Fibroblast of lung (primary cell): ENCODE measurements at regions not wholly inside any gene's neighbourhood (a gene's known extent, or its start where the extent isn't known, plus 50 kb on each side); places are given as distances from the start of the nearest gene placed in this dataset.
A peak's percentile ranks its signal among the peaks of the same experiment; 100 is the strongest.

Experiments
- DNase-seq, 2 donors: peaks; one replicate each; pipeline versions ENCODE4 v3.0.0 to v3.0.0-alpha.2; 2010; ENCODE audit warnings: low read depth in 2 of 2
- H2AFZ ChIP-seq: 2 replicates; pipeline ENCODE4 v1.5.1; 2012; ENCODE audit warnings: low read length, control low read depth, inconsistent platforms
- H3K27ac ChIP-seq: 2 replicates; pipeline ENCODE4 v1.5.1; 2011; ENCODE audit warnings: low read length, control low read depth; ENCODE audit not compliant: insufficient read depth
- H3K27me3 ChIP-seq: 2 replicates; pipeline ENCODE4 v1.5.1; 2011; ENCODE audit warnings: mild to moderate bottlenecking, low read length; ENCODE audit not compliant: control insufficient read depth, insufficient read depth
- H3K36me3 ChIP-seq: 2 replicates; pipeline ENCODE4 v1.5.1; 2011; ENCODE audit warnings: low read length; ENCODE audit not compliant: control insufficient read depth, insufficient read depth
- H3K4me1 ChIP-seq: 2 replicates; pipeline ENCODE4 v1.5.1; 2011; ENCODE audit warnings: low read length; ENCODE audit not compliant: control insufficient read depth, insufficient read depth; ENCODE audit errors: extremely low read depth
- H3K4me2 ChIP-seq: 2 replicates; pipeline ENCODE4 v1.5.1; 2011; ENCODE audit warnings: low read length, control low read depth; ENCODE audit not compliant: insufficient read depth; ENCODE audit errors: extremely low read depth
- H3K4me3 ChIP-seq, 4 experiments: fragments of 200-600 bp in 1 of 4; sonication (generic) in 1 of 4; replicated peaks in 1 of 4; 2 replicates each; pipeline ENCODE4 v1.5.1; 2011 to 2016; ENCODE audit warnings: low read length in 4 of 4, low read depth in 3 of 4, mild to moderate bottlenecking in 3 of 4, control low read depth in 2 of 4, inconsistent platforms in 1 of 4, mixed read lengths in 1 of 4; ENCODE audit not compliant: insufficient read depth in 1 of 4; ENCODE audit errors: control extremely low read depth in 1 of 4
- H3K79me2 ChIP-seq: 2 replicates; pipeline ENCODE4 v1.5.1; 2012; ENCODE audit warnings: mild to moderate bottlenecking, low read length, inconsistent platforms; ENCODE audit not compliant: control insufficient read depth, insufficient read depth
- H3K9ac ChIP-seq: 2 replicates; pipeline ENCODE4 v1.5.1; 2011; ENCODE audit warnings: mild to moderate bottlenecking, low read length, control low read depth; ENCODE audit not compliant: insufficient read depth
- H3K9me3 ChIP-seq: 2 replicates; pipeline ENCODE4 v1.5.1; 2012; ENCODE audit warnings: low read depth, low read length; ENCODE audit not compliant: control insufficient read depth, insufficient read depth
- H4K20me1 ChIP-seq: 2 replicates; pipeline ENCODE4 v1.5.1; 2011; ENCODE audit warnings: low read length; ENCODE audit not compliant: control insufficient read depth, insufficient read depth; ENCODE audit errors: extremely low read depth
- EZH2 ChIP-seq: IDR thresholded peaks from 2 replicates; pipeline ENCODE4 v1.5.1; 2012; ENCODE audit warnings: low read length, control low read depth, mild to moderate bottlenecking; ENCODE audit errors: missing control alignments
- TF ChIP-seq, protein P1 (sequence below), 2 donors: IDR thresholded peaks in 1 of 2; conservative IDR thresholded peaks in 1 of 2; 1 replicate in 1 of 2; 2 replicates in 1 of 2; pipeline ENCODE4 v1.5.1; 2011 to 2012; ENCODE audit warnings: low read length in 2 of 2, control low read depth in 1 of 2, inconsistent platforms in 1 of 2, low read depth in 1 of 2, mild to moderate bottlenecking in 1 of 2

- no peak overlapping the region for H3K9ac ChIP-seq
- H3K4me2 ChIP-seq, result no peak overlapping the region
- no peak overlapping the region for H3K4me3 ChIP-seq
- H2AFZ ChIP-seq, result no peak overlapping the region
- H3K9me3 ChIP-seq, result no peaks in the 10 kb centered on the region
- H4K20me1 ChIP-seq, result no peaks in the 10 kb centered on the region
- no peaks in the 10 kb centered on the region for H3K79me2 ChIP-seq
- no peaks in the 10 kb centered on the region for H3K36me3 ChIP-seq
- no peak for DNase-seq
- TF ChIP-seq, protein P1, sequence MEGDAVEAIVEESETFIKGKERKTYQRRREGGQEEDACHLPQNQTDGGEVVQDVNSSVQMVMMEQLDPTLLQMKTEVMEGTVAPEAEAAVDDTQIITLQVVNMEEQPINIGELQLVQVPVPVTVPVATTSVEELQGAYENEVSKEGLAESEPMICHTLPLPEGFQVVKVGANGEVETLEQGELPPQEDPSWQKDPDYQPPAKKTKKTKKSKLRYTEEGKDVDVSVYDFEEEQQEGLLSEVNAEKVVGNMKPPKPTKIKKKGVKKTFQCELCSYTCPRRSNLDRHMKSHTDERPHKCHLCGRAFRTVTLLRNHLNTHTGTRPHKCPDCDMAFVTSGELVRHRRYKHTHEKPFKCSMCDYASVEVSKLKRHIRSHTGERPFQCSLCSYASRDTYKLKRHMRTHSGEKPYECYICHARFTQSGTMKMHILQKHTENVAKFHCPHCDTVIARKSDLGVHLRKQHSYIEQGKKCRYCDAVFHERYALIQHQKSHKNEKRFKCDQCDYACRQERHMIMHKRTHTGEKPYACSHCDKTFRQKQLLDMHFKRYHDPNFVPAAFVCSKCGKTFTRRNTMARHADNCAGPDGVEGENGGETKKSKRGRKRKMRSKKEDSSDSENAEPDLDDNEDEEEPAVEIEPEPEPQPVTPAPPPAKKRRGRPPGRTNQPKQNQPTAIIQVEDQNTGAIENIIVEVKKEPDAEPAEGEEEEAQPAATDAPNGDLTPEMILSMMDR (conservative IDR thresholded peaks at IDR 0.05 in 1 of 2, IDR thresholded peaks at IDR 0.05 in 1 of 2; ENCODE audit: low read depth in 1 of 2, low read length in 2 of 2), result no peak
- TF ChIP-seq EZH2, result no peak
- H3K4me1 ChIP-seq, result no peaks in the 10 kb centered on the region
- no peaks in the 10 kb centered on the region for H3K27me3 ChIP-seq
- H3K27ac ChIP-seq, result no peak overlapping the region
Observed at GRCh38 chrX:27086237-27086636, 376.9 kb downstream of the PPP4R3C start.

DNA sequence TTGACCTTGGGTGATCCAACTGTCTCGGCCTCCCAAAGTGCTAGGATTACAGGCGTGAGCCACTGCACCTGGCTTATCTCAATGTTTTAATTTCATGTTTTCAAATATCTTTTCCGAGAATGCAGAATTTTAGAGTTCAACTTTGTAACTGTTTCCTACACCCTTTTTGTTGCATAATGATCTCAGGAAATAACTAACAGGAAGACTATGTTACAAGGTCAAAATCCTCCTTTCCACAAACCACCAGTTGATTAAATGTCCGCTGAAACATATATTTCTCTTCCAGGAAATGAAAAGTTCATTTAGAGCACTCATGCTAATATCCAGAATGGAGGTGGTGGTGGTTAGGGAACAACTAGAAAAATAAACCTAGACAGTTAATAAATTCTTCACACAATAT lies 377.8 kb downstream of the PPP4R3C start:
- Histone ChIP-seq H4K20me1 (no peaks in the 10 kb centered on the region), H3K79me2 (no peaks in the 10 kb centered on the region), H3K36me3 (no peaks in the 10 kb centered on the region), H2AFZ (no peak overlapping the region), H3K4me1 (no peaks in the 10 kb centered on the region), H3K4me3 (no peak overlapping the region), H3K9ac (no peak overlapping the region), H3K27ac (no peak overlapping the region), H3K27me3 (no peaks in the 10 kb centered on the region), H3K9me3 (no peaks in the 10 kb centered on the region), H3K4me2 (no peak overlapping the region)
- no peak for DNase-seq
- TF ChIP-seq EZH2, result no peak
- TF ChIP-seq, protein P1 (conservative IDR thresholded peaks at IDR 0.05 in 1 of 2, IDR thresholded peaks at IDR 0.05 in 1 of 2; ENCODE audit: low read depth in 1 of 2, low read length in 2 of 2), result no peak

GRCh38 chrX:27078371-27078770 lies 384.8 kb downstream of the PPP4R3C start:
- Histone ChIP-seq H3K4me3 (no peak overlapping the region), H3K4me2 (no peak overlapping the region), H3K27ac (no peak overlapping the region), H3K36me3 (no peaks in the 10 kb centered on the region), H3K4me1 (no peaks in the 10 kb centered on the region), H3K79me2 (no peaks in the 10 kb centered on the region), H3K9ac (no peak overlapping the region), H2AFZ (no peak overlapping the region), H3K9me3 (no peaks in the 10 kb centered on the region), H4K20me1 (no peaks in the 10 kb centered on the region), H3K27me3 (no peaks in the 10 kb centered on the region)
- DNase-seq, result peak in 1 of 2 donors; percentile 1
- TF ChIP-seq, protein P1 (conservative IDR thresholded peaks at IDR 0.05 in 1 of 2, IDR thresholded peaks at IDR 0.05 in 1 of 2; ENCODE audit: low read depth in 1 of 2, low read length in 2 of 2), result no peak
- no peak for TF ChIP-seq EZH2
